NOMO-1 treated with DMSO at 0.1 percent for 48 hours (cell line): ENCODE measurements at regions not wholly inside any gene's neighbourhood (a gene's known extent, or its start where the extent isn't known, plus 50 kb on each side); places are given as distances from the start of the nearest gene placed in this dataset.

Experiments
- DNase-seq: peaks from one replicate; lab custom pipeline; 2025; ENCODE audit not compliant: unreplicated experiment; lab: John Stamatoyannopoulos, UW

DNA sequence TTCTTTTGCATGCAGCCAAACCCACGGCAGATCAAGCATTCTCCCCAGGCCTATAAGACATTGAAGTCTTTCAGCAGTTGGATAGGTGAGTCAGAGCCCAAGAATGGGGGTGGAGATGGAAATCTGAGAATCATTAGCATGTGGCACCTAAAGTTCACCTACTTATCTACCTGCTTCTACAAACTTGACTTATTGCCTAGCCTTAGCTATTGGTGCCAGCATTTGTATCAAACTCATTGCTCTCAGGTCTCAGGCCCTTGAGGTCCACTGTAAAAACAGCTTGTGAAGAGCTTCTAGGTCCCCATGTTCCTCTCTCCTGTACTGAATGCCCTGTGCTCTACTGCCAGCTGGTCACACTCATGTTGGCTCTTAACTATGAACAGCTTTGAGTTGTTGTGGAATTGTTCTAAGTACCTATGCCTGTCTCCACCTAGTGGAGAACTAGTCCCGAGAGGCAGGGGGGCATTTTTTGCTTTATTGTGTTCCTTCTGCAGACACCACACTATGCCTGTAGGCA lies 278.4 kb upstream of the SPRED2 start:
- DNase-seq = no peak

DNA sequence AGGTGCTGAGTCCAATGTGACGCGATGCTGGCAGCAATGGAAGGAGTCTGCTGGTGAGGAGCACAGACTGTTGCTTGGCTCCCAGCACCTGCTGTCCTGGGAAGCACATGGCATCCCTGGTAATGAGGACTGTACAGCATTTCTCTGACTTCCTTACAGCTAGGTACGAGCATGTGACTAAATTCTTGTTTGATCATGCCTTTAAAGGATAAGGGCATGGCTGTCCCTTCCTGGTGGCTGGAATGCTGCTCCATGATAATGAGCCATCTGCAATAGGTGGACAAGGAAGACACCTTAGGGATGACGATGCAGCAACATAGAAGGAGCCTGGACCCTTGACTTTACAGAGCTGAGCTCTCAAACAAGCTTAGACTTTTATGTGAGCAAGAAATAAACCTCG lies 278.0 kb upstream of the SPRED2 start:
- no peak for DNase-seq

DNA sequence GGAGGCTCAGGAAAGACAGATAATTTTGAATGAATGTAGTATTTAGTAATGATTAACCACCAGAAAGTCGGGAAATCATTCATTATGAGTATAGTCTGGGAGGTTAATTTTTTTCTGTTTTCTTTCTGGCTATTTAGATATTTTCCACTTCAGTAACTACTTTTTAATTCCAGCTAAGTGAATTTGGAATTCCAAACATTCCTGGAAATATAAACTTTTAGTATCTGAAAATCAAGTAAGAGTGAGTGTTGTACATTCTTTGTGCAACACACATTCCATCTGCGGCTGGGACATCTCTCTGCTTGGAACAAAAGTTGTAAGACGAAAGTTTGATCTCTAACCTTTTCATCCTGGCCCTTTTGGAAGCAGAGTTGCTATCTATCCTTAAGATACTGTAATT lies 275.7 kb upstream of the SPRED2 start:
- no peak for DNase-seq

DNA sequence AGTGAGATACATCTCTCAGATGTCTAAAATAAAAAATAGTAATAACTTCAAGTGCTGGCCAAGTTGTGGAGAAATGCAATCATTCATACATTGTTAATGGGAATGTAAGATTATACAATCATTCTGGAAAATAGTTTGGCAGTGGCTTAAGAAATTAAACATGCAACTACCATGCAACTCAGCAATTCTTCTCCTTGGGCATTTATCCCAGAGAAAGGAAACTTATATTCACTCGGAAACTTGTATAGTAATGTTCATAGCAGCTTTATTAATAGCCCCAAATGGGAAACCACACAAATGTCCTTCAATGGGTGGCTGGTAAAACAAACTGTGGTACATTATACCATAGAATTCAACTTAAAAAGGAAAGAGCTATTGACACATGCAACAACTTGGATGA lies 274.0 kb upstream of the SPRED2 start:
- no peak for DNase-seq

DNA sequence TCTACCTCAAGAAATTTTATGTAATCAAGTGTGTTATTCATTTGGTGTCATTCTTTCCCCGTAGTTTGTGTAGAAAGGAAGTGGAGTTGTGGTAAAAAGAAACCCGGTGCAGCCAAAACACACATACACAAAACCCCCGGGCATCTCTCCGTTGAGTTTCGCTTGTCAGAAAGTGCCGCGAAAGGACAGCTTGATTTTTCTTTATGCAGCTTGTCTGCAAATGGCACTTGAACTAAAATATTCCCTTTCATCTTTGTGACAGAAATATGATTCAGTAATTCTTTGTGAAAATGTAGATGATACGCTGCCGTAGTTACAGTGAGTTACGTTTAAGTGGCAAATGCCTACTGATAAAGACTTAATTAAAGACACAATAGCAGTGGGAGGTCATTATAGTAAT lies 268.8 kb upstream of the SPRED2 start:
- DNase-seq = no peak

DNA sequence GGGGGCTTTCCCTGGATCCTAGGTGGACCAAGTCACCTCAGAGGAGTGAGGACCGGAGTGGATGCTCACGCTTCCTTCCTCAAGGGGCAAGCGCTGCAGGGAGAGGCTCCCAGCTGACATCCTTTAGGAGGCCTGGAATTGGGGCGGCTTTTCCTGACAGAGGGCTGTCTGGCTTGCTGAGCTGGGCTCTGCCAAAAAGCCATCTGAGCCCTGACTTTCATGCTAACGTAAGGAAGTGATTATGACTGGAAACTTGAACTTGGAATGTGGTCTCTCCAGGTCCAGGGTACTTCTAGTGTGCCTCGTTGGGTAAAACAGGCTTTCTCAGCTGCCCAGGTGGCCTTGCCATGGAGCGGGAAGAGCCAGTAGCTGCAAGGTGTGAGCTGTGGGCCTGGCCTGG lies 268.3 kb upstream of the SPRED2 start:
- no peak for DNase-seq

DNA sequence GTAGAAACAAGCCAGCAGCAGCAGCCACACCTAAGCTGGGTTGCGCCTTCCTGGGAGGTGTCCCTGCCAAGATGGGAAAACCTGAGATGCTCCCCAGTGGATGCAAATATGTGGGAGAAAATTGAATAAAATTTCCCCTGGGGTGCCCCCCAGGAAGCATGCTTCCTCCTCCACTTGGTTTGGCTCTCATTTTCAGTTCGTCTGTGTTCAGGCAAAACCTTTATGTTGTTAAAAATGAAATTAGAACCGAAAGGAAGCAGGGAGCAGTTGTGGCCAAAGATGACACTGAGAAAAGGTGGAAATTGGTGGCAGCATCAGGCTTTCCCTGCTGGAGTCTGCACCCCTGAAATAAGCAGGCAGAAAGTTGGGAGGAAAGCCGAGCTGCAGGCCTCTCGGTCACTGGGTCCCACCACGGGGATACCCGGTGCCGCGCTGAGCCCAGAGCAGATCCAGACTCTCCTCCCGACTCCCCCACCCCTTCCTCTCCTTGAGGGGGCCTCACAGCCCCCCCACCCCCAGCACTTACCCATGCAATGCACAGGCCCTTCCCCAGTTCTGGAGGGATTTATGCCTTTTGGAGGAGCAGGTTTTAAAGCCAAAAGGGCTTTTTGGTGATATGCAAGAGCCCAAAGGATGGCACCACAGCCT lies 267.7 kb upstream of the SPRED2 start:
- no peak for DNase-seq

DNA sequence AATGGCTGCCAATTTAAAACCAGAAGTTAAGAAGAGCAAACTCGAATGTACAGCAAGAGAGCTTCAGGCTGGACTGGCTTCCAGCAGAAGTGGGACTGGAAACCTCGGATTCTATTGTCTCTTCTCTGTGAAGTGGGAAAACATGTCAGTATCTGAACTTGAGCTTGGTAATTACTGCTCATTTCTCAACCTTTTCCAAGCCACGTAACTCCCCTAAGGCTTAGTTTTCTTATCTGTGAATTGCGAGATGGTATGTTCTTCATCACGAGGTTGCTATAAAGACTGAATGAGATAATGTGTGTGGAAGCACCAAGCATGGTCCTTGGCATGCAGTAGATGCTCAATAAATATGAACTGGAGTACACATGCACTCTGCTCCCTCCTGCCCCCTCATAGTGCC lies 259.4 kb upstream of the SPRED2 start:
- DNase-seq = no peak

DNA sequence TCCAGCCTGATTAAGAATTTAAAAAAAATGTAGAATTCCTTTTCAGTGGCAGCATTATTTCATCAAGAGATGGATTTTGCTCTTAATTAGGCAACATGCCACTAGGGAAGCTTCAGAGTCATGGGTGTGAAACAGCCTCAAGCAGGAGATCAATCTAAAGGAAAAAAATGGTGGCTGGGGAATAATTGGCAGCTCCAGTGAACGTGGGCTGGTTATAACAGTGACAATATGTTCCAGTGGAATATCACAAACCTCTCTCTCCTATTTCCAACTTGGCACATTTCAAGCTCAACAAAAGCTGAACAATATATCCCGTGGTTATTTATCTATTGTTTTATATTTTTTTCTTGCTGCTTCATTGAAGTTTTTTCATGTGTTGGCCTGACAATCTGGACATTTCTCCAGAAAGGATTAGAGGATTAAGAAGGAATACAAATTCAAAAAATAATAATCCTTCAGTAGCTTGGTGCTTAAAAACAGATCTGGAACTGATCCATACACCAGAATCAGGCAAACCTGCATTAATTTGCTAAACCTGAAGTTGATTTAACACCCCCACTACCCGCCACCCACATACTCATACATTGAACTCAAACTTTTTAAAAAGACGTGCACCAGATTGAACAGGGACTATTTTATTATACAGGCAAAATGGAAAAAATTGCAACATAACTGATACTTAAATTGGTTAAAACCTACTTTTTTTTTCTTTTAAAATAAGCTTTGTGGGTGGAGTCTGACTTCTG lies 255.9 kb upstream of the SPRED2 start:
- DNase-seq = no peak

DNA sequence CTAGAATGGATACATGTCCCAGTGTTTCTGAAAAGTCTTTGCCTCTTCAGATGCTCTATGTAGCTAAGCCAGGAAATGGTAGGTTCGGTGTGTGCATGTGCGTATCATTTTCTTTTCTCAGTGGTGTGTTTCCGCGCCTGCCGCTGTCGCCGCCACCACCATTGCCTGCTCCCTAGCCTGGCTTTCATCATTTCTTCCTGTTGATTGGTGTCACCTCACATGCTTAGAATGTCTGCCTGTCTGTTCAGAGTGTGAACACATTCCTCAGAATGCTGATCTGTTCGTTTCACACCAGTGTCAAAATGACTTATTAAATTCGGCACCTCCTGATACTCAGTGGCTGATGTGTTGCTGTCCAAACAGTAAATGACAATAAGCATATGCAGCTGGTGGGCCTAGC lies 255.2 kb upstream of the SPRED2 start:
- no peak for DNase-seq

DNA sequence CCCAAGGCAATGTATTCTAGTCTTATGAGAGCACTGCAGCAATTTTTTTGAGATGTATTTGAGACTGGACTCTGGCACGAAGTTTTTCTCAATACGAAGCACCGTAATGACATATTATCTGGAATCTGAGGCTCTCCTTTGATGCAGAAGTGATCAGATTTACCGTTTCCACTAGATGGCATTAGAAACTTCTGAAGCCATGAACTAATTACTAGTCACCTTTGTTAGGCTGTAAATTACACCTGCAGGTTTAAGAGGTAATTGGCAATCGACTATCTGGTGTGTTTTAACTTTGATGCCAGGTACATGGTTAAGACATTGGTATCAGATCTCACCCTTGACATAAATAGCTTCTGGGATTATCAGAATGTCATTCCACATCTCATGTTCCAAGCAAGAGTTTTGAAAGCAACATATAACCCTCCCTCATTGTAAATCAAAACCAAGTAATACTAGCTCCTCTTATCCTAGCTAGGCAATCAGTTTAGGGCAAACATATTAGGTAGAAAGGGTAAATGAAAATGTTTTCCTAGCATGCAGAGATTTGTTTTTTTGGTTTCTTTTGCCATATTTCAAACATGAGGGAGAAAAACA lies 254.6 kb upstream of the SPRED2 start:
- no peak for DNase-seq

DNA sequence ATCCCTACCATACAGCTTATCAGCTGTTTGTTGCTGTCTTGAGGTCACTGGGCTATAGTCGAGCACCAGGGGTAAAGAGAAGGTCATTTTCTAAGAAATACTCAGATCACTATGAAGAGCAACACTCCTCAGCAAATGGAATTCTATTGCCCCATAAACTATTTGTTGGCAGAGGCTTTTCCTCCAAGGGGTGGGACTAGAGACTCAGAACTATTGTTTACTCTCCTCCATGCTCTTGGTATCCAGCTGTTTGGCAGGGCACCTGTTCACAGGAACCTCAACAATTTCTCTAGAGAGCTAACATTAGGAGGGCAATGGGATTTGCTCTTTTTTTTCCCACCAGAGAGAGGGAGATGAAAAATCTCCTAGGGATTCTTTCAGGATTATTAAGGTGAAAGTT lies 249.1 kb upstream of the SPRED2 start:
- DNase-seq = no peak

DNA sequence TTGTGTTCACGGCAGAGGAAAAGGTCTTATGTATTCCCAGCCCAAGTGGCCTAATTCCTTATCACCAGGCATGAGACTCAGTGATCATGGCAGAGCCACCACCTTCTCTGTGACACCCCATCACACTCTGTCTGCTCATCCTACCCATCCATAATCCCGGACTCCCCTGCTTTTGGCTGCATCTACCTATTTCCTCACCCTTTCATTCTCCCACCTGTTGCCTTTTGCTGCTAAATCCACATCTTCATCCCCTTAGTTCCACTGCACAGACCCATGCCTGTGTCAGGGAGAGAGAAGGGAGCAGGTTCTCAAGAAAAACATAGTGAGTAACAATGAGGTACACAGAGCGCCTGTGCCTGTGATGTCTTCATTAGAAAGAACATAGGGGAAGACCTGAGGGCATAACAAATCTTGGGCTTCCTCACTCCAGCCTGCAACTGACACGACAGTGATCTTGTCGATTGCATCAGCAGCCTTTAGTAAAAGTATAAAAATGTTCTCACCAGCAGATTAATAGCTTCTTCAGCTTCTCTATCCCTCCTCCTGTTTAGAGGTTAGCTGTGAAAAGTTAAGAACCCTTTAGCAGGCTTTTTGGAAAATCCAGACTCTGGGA lies 246.5 kb upstream of the SPRED2 start:
- no peak for DNase-seq

DNA sequence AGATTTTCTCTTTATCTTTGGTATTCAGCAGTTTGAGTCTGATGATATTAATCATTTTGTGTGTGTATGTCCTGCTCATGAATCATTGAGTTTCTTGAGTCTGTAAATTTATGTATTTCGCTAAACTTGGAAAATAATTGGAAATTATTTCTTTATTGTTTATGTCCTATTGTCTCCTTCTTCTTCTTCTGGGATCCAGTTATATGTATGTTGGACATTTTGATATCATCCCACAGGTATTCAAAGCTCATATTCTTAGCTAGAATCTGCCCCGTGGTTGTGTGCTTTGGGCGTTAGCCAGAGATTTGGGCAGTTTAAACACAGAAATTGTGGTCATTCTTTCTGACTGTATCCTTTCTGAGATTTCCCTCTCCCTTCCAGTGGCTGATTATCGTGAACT lies 243.0 kb upstream of the SPRED2 start:
- no peak for DNase-seq

DNA sequence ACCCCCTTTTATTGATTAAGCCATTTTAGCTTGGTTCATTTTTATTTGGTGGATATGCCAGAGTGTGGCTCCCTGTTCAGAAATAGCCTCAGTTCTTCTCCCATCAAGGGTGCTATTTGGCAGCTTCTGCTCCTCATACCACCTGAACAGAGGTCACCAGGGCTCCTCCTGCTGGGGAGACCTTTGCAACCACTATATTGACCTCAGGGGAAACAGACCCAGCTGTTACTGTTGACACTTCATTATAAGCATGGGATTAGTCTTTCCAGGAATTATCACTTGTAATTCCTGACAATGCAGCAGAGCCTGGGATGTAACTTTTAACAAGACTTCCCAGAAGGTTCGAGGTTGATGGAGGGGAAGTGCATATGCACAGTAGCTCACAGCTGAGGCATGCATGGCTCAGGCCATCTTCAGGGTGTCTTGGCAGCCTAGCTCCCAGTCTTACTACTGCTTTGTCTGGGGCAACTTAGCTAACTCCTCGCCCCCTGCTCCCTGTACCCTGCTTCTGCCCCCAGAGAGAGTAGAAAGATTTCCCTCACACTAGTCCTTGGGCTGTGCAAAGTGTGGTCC lies 239.4 kb upstream of the SPRED2 start:
- DNase-seq = no peak

DNA sequence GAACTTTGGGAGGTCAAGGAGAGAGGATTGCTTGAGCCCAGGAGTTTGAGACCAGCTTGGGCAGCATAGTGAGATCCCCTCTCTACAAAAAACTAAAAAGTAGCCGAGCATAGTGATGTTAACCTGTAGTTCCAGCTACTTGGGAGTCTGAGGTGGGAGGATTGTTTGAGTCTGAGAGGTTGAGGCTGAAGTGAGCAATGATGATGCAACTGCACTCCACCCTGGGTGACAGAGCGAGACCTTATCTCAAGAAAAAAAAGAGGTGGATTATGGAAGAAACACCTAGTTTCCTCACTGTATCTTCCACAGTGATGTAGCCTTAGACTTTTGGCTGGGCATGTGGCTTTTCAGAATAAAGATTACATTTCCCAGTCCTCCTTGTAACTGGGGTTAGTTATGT lies 237.2 kb upstream of the SPRED2 start:
- no peak for DNase-seq

DNA sequence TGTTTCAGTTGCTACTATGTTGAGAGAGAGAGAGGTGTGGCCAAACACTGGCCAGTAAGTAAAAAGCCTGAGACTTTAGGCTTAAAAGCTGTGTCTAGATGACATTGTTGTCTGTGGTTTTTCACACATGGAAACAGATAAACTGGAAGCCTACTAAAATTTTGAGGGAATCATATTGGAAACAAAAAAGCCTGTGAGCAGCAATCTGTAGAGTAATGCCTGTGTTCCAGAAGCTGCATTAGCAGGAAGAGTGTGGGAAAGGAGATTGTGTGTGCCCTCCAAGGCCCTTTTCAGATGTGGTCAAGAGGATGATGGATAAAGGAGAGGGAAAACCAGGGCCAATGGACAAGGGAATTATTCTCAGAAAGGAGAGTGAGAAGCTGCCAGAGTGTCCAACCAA lies 236.3 kb upstream of the SPRED2 start:
- no peak for DNase-seq

DNA sequence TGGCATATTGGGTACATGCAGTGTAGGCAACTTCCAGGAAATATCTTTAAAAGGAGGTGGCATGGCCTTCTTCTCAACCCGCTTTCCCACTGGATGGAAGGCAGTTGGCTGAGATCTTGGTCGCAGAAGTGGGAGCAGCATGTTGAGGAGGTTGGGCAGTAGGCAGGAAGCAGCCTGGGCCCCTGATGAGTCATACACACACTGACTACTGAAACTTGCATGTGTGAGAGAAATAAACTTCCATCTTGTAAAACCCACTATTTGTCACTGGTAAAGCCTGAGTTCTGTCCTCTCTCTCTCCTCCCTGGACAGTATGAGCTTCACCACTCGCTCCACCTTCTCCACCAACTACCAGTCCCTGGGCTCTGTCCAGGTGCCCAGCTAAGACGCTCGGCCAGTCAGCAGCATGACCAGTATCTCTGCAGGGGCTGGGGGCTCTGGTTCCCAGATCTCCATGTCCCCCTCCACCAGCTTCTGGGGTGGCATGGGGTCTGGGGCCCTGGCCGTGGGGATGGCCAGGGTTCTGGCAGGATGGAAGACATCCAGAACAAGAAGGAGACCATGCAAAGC lies 233.8 kb upstream of the SPRED2 start:
- peak; percentile 27 for DNase-seq

DNA sequence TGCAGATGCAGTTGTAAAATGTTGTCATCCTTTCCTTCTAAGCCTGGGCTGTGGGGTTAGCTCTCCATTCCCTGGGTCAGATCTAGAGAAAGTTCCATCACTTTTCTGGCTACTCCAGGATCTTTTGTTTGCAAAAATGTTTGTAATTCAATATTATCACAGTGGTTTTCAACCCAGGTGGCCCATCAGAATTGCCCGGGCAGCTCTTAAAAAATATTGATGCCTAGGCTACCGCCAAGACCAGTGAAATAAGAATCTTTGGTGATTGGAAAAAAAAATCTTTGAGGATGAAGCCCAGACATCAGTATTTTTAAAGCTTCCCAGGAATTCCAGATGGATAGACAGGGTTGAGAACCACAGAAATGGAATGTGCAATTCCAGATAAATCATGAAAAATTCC lies 232.5 kb upstream of the SPRED2 start:
- DNase-seq = no peak

DNA sequence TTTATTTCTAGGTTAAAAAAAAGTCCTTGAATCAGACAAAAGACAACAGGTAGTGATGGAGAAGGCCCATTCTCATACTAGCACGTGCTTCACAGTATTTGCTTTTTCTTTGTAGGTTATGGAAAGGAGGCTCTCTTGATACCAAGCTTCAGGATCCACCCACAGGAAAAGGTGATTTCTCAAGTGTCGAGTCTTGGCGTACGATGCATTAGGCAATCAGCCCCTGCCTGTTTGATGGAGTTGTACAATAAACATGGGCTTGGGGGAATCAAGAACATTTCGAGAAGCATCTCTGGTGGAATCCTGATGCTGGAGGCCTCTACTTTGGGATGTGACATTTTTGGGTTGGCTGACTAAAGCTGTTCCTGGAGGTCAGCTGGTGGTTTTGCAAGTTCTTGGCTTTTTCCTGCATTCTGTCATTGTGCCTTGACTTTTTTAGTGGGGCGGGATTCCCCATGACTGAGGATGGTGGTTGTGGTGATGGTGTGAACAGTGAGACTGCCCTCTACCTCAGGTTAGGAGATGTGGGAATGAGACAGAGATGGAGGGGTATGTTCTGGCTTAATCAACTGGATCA lies 231.5 kb upstream of the SPRED2 start:
- DNase-seq = peak; percentile 2
